Activated CD4-positive, alpha-beta T cell treated with anti-CD3 and anti-CD28 coated beads, Interleukin-2, amount 10 ng/mL, durations not matched to agents 7 days and 5 days (primary cell): ENCODE measurements at regions not wholly inside any gene's neighbourhood (a gene's known extent, or its start where the extent isn't known, plus 50 kb on each side); places are given as distances from the start of the nearest gene placed in this dataset.
"Not testable (repeated sequence)": the region's sequence is repeated elsewhere in the genome, so short reads cannot be mapped to it uniquely, and the experiment has no call there.

ENCODE experiments used
- CTCF ChIA-PET: fragments of 350-600 bp; sonication (Branson Sonifier 250); formaldehyde crosslinking; loops from one replicate; lab custom pipeline; 2021; ENCODE audit warnings: antibody characterized with exemption; lab: Charles Lee
- POLR2A ChIA-PET: fragments of 350-600 bp; sonication (Branson Sonifier 250); formaldehyde crosslinking; loops from one replicate; lab custom pipeline; 2021; ENCODE audit warnings: antibody characterized with exemption; lab: Charles Lee
- DNase-seq: peaks from one replicate; pipeline ENCODE4 v3.0.0-alpha.2; 2020
- H3K27ac Mint-ChIP-seq: one replicate; pipeline ENCODE4 v1.8.0; 2021; ENCODE audit warnings: mild to moderate bottlenecking, moderate library complexity, mixed read lengths
- H3K27me3 Mint-ChIP-seq: one replicate; pipeline ENCODE4 v1.8.0; 2021; ENCODE audit warnings: mixed read lengths
- H3K36me3 Mint-ChIP-seq: one replicate; pipeline ENCODE4 v1.8.0; 2021; ENCODE audit warnings: low read depth, mixed read lengths
- H3K4me1 Mint-ChIP-seq: one replicate; pipeline ENCODE4 v1.8.0; 2021; ENCODE audit warnings: mixed read lengths
- H3K4me3 Mint-ChIP-seq: one replicate; pipeline ENCODE4 v1.8.0; 2021; ENCODE audit warnings: mild to moderate bottlenecking, moderate library complexity, mixed read lengths
- H3K9me3 Mint-ChIP-seq: one replicate; pipeline ENCODE4 v1.8.0; 2021; ENCODE audit warnings: mixed read lengths

GRCh38 chr9:120312031-120312430, 267.9 kb downstream of the CDK5RAP2 start:
- no peak overlapping the region for H3K4me3 Mint-ChIP-seq
- H3K27ac Mint-ChIP-seq: no peak overlapping the region
- ChIA-PET POLR2A (no interaction called here), CTCF (no interaction called here)
- DNase-seq: no peak
- no peaks in the 10 kb centered on the region for H3K4me1 Mint-ChIP-seq
- H3K36me3 Mint-ChIP-seq: no peaks in the 10 kb centered on the region
- H3K9me3 Mint-ChIP-seq: peaks cover 2% of the 10 kb centered on the region
- peaks cover 6% of the 10 kb centered on the region for H3K27me3 Mint-ChIP-seq

- H3K4me3 Mint-ChIP-seq: no peak overlapping the region
- no peak overlapping the region for H3K27ac Mint-ChIP-seq
- ChIA-PET CTCF (no interaction called here), POLR2A (no interaction called here)
- peaks cover 2% of the 10 kb centered on the region for H3K9me3 Mint-ChIP-seq
- H3K4me1 Mint-ChIP-seq: no peaks in the 10 kb centered on the region
- H3K36me3 Mint-ChIP-seq: no peaks in the 10 kb centered on the region
- no peak for DNase-seq
- peaks cover 3% of the 10 kb centered on the region for H3K27me3 Mint-ChIP-seq
Measured at GRCh38 chr9:120310035-120310434, 269.9 kb downstream of the CDK5RAP2 start.

DNA sequence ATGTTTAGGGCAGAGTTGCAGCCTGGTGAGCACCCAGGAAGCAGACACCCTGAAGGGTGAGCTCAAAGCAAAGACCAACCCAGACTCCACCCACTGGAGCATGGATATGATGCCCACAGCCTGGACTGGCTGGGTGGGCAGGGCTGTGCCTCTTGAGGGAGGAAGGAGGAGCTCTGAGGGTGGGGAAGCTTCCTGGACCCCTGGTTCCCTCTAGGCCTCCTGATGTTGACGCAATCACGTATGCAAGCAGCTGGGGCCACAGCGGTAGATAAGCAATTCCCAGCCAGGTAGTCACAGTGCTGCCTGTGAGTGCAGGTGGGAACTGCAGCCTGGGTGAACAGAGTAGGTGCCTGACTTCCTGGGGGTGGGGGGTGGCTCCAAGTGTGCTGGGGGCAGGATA, 271.5 kb downstream of the CDK5RAP2 start:
- Mint-ChIP-seq H3K27me3 (no peaks in the 10 kb centered on the region), H3K36me3 (no peaks in the 10 kb centered on the region), H3K4me1 (no peaks in the 10 kb centered on the region), H3K4me3 (no peak overlapping the region), H3K9me3 (no peaks in the 10 kb centered on the region), H3K27ac (no peak overlapping the region)
- no peak for DNase-seq
- POLR2A ChIA-PET: no interaction called here
- CTCF ChIA-PET: interaction anchor here (1.0 kb wide), 1 partner anchor 17 kb away, joined by 3 read pairs; no protein-coding TSS in a partner anchor

DNA sequence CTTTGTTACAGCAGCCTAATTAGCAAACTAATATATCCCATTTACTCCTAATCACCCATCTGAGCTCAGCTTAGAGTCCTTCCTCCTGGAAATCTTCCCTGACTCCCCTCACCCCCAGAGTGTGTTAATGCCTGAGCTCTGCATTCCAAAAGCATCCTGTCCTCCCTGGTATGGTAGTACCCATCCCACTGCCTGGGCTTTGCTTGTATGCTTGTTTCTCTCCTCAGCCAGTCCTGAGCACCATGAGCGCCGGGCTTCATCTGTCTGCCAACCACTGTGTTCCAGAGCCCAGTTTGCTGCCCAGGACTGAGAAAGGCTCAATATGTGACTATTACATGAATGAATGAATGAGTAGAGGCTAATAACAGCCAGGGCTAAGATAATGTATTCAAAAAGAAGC, 272.4 kb downstream of the CDK5RAP2 start:
- H3K36me3 Mint-ChIP-seq: no peaks in the 10 kb centered on the region
- ChIA-PET CTCF (interaction anchor here (0.6 to 1.0 kb wide), 2 partner anchors 18 to 61 kb away, joined by 3 read pairs; no protein-coding TSS in a partner anchor), POLR2A (no interaction called here)

GRCh38 chr9:120306561-120306960, 273.4 kb downstream of the CDK5RAP2 start:
- no peak for DNase-seq
- Mint-ChIP-seq H3K9me3 (no peaks in the 10 kb centered on the region), H3K4me1 (no peaks in the 10 kb centered on the region), H3K27ac (no peak overlapping the region), H3K4me3 (no peak overlapping the region), H3K27me3 (no peaks in the 10 kb centered on the region), H3K36me3 (no peaks in the 10 kb centered on the region)
- CTCF ChIA-PET: no interaction called here
- POLR2A ChIA-PET: no interaction called here

More for the DNA sequence above, 272.4 kb downstream of the CDK5RAP2 start:
- Mint-ChIP-seq H3K9me3 (no peaks in the 10 kb centered on the region), H3K27me3 (no peaks in the 10 kb centered on the region), H3K4me1 (no peaks in the 10 kb centered on the region), H3K27ac (no peak overlapping the region), H3K4me3 (no peak overlapping the region)
- DNase-seq: no peak

GRCh38 chr9:120306088-120306487, 273.9 kb downstream of the CDK5RAP2 start:
- no peaks in the 10 kb centered on the region for H3K36me3 Mint-ChIP-seq
- H3K9me3 Mint-ChIP-seq: no peaks in the 10 kb centered on the region
- no peak overlapping the region for H3K4me3 Mint-ChIP-seq
- no peaks in the 10 kb centered on the region for H3K27me3 Mint-ChIP-seq
- no peaks in the 10 kb centered on the region for H3K4me1 Mint-ChIP-seq
- ChIA-PET CTCF (no interaction called here), POLR2A (no interaction called here)
- no peak for DNase-seq
- no peak overlapping the region for H3K27ac Mint-ChIP-seq

DNA sequence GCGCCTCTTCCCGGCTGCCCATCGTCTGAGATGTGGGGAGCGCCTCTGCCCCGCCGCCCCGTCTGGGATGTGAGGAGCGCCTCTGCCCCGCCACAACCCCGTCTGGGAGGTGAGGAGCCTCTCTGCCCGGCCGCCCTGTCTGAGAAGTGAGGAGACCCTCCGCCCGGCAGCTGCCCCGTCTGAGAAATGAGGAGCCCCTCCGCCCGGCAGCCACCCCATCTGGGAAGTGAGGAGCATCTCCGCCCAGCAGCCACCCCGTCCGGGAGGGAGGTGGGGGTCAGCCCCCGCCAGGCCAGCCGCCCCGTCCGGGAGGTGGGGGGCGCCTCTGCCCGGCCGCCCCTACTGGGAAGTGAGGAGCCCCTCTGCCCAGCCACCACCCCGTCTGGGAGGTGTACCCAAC, 275.1 kb downstream of the CDK5RAP2 start:
- H3K4me3 Mint-ChIP-seq, H3K36me3 Mint-ChIP-seq, CTCF ChIA-PET, H3K4me1 Mint-ChIP-seq, H3K9me3 Mint-ChIP-seq, DNase-seq, H3K27me3 Mint-ChIP-seq, H3K27ac Mint-ChIP-seq, POLR2A ChIA-PET: not testable (repeated sequence)

DNA sequence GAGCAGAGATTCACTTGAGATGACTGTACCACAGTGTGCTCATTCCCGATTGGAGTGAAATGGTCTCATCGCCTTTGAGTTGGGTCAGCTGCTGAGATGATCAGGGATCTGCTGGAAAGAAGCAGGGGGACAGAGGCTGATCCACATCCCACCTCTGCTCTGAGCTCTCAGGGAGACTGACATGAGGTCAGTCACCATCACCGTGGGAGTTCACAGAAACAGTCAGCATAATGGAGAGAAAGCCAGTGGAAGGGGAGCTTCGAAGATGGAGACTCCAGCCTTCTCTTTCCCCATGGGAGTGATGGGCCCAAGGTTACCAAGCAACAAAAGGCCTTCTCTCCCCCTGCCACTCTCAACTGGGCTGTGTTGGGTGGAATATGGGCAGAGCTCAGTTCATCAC, 276.4 kb downstream of the CDK5RAP2 start:
- DNase-seq: no peak
- Mint-ChIP-seq H3K9me3 (no peaks in the 10 kb centered on the region), H3K4me1 (no peaks in the 10 kb centered on the region), H3K27me3 (no peaks in the 10 kb centered on the region), H3K36me3 (no peaks in the 10 kb centered on the region), H3K4me3 (no peak overlapping the region), H3K27ac (no peak overlapping the region)
- ChIA-PET CTCF (no interaction called here), POLR2A (no interaction called here)

DNA sequence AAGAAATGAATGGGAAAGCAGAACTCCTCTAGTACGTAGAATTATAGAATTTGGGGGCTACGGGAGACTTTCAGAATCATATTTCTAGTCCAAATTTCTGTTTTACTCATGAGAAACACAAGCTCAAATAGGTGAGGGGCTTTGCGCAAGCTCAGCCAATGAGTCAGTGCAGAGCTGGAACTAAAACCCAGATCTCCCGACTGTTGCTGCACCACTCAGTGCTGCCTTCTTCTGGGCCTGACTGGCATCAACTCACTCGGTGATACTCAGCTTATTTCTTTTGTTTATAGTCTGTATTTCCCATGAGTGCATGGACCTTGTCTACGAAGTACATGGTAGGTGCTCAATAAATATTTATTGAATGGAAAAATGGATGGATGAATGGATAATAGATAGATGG, 280.2 kb downstream of the CDK5RAP2 start:
- no peak for DNase-seq
- H3K36me3 Mint-ChIP-seq: no peaks in the 10 kb centered on the region
- no peak overlapping the region for H3K4me3 Mint-ChIP-seq
- ChIA-PET CTCF (interaction anchor here (0.6 kb wide), 1 partner anchor 11 kb away, joined by 3 read pairs; no protein-coding TSS in a partner anchor), POLR2A (no interaction called here)
- H3K27ac Mint-ChIP-seq: no peak overlapping the region
- no peaks in the 10 kb centered on the region for H3K27me3 Mint-ChIP-seq
- H3K9me3 Mint-ChIP-seq: no peaks in the 10 kb centered on the region
- H3K4me1 Mint-ChIP-seq: no peaks in the 10 kb centered on the region

DNA sequence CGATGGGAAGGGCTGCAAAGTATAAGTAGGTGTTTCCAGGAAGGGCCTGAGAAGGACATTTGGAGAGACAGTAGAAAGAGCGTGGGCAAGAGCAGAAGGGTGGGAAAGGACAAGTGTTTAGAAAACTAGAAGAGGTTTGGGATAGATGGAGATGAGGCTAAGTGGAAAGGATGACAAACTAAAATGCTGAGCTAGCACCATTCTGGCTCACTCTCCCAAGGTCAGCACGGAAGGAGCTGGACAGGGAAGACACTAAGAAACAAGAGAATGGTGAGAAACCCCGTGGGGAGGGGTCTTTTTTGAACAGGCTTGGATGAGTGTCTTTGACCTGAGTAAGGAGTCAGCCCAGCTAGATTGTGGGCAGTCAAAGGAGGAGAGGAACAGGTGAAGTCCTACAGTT, 286.0 kb downstream of the CDK5RAP2 start:
- no peak for DNase-seq
- no peaks in the 10 kb centered on the region for H3K27me3 Mint-ChIP-seq
- no peak overlapping the region for H3K27ac Mint-ChIP-seq
- ChIA-PET POLR2A (no interaction called here), CTCF (no interaction called here)
- H3K4me3 Mint-ChIP-seq: no peak overlapping the region
- no peaks in the 10 kb centered on the region for H3K36me3 Mint-ChIP-seq
- H3K4me1 Mint-ChIP-seq: no peaks in the 10 kb centered on the region
- no peaks in the 10 kb centered on the region for H3K9me3 Mint-ChIP-seq

- H3K36me3 Mint-ChIP-seq: no peaks in the 10 kb centered on the region
- no peaks in the 10 kb centered on the region for H3K9me3 Mint-ChIP-seq
- H3K4me1 Mint-ChIP-seq: no peaks in the 10 kb centered on the region
- POLR2A ChIA-PET: no interaction called here
- CTCF ChIA-PET: no interaction called here
- H3K27me3 Mint-ChIP-seq: no peaks in the 10 kb centered on the region
- no peak for DNase-seq
- H3K27ac Mint-ChIP-seq: no peak overlapping the region
- no peak overlapping the region for H3K4me3 Mint-ChIP-seq
Measured at GRCh38 chr9:120292606-120293005, 287.4 kb downstream of the CDK5RAP2 start.

- Mint-ChIP-seq H3K27ac (no peak overlapping the region), H3K27me3 (no peaks in the 10 kb centered on the region), H3K36me3 (no peaks in the 10 kb centered on the region), H3K9me3 (no peaks in the 10 kb centered on the region), H3K4me3 (no peak overlapping the region), H3K4me1 (no peaks in the 10 kb centered on the region)
- no peak for DNase-seq
- POLR2A ChIA-PET: no interaction called here
- CTCF ChIA-PET: no interaction called here
Measured at GRCh38 chr9:120291050-120291449, 288.9 kb downstream of the CDK5RAP2 start.

- Mint-ChIP-seq H3K4me3 (no peak overlapping the region), H3K27me3 (no peaks in the 10 kb centered on the region), H3K4me1 (no peaks in the 10 kb centered on the region), H3K27ac (no peak overlapping the region), H3K36me3 (no peaks in the 10 kb centered on the region), H3K9me3 (no peaks in the 10 kb centered on the region)
- no peak for DNase-seq
- ChIA-PET POLR2A (no interaction called here), CTCF (no interaction called here)
Measured at GRCh38 chr9:120289990-120290975, 289.7 kb downstream of the CDK5RAP2 start.
